ENCODE measurements at regions not wholly inside any gene's neighbourhood (a gene's known extent, or its start where the extent isn't known, plus 50 kb on each side); places are given as distances from the start of the nearest gene placed in this dataset.

DNA sequence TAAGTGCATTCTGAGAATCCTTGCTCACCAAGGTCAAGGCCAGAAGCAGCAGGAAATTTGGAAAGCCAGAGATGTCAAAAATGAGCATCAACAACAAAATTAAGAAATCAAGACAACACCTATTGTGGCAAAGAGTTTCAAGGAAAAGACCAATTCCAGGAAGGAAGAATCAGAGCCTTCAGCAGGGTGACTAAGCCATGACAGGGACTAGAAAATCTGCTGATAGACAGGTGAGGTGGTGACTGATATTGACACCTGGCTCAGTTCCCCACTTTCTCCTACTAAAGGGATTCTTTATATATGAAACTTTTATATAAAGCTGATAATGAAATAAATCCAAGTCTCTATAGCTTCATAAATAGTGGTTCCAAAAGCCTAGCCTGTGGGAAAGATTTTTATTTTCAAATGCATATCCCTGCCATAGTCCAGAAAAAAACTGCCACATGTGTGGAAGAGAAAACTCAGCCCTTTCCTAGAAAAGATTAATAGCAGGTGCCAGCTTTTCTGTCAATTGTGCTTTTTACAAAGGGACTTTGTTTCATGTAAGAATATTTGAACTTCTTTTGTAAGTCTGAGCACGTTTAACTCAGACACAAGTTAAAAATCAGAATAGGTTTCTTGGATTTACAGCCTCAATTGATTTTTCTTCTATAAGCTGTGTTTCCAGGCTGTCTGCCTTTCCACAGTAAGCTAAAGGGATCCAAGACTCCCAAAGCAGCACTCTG, 81.1 kb upstream of the GRAMD2B start:
- TF ChIP-seq, protein P1, sequence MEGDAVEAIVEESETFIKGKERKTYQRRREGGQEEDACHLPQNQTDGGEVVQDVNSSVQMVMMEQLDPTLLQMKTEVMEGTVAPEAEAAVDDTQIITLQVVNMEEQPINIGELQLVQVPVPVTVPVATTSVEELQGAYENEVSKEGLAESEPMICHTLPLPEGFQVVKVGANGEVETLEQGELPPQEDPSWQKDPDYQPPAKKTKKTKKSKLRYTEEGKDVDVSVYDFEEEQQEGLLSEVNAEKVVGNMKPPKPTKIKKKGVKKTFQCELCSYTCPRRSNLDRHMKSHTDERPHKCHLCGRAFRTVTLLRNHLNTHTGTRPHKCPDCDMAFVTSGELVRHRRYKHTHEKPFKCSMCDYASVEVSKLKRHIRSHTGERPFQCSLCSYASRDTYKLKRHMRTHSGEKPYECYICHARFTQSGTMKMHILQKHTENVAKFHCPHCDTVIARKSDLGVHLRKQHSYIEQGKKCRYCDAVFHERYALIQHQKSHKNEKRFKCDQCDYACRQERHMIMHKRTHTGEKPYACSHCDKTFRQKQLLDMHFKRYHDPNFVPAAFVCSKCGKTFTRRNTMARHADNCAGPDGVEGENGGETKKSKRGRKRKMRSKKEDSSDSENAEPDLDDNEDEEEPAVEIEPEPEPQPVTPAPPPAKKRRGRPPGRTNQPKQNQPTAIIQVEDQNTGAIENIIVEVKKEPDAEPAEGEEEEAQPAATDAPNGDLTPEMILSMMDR (IDR thresholded peaks at IDR 0.05): no peak
- TF ChIP-seq POLR2A (IDR thresholded peaks at IDR 0.05; ENCODE audit: low read length) (no peak), KDM1A (IDR thresholded peaks at IDR 0.05; ENCODE audit: low read depth) (no peak), TP53 (CRISPR knock-in tag; IDR thresholded peaks at IDR 0.05) (no peak)
- TF ChIP-seq, protein P2, sequence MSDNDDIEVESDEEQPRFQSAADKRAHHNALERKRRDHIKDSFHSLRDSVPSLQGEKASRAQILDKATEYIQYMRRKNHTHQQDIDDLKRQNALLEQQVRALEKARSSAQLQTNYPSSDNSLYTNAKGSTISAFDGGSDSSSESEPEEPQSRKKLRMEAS (IDR thresholded peaks at IDR 0.05): no peak
- TF ChIP-seq, protein P3, sequence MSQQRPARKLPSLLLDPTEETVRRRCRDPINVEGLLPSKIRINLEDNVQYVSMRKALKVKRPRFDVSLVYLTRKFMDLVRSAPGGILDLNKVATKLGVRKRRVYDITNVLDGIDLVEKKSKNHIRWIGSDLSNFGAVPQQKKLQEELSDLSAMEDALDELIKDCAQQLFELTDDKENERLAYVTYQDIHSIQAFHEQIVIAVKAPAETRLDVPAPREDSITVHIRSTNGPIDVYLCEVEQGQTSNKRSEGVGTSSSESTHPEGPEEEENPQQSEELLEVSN (IDR thresholded peaks at IDR 0.05; ENCODE audit: borderline replicate concordance, low read depth): no peak
- TF ChIP-seq, protein P4, sequence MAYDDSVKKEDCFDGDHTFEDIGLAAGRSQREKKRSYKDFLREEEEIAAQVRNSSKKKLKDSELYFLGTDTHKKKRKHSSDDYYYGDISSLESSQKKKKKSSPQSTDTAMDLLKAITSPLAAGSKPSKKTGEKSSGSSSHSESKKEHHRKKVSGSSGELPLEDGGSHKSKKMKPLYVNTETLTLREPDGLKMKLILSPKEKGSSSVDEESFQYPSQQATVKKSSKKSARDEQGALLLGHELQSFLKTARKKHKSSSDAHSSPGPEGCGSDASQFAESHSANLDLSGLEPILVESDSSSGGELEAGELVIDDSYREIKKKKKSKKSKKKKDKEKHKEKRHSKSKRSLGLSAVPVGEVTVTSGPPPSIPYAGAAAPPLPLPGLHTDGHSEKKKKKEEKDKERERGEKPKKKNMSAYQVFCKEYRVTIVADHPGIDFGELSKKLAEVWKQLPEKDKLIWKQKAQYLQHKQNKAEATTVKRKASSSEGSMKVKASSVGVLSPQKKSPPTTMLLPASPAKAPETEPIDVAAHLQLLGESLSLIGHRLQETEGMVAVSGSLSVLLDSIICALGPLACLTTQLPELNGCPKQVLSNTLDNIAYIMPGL (CRISPR knock-in tag; IDR thresholded peaks at IDR 0.05; ENCODE audit: borderline replicate concordance): no peak
